OCI-LY3 (cell line): ENCODE measurements at regions not wholly inside any gene's neighbourhood (a gene's known extent, or its start where the extent isn't known, plus 50 kb on each side); places are given as distances from the start of the nearest gene placed in this dataset.

Source experiments
- EZH2phosphoT487 ChIP-seq: fragments of 200-600 bp; shearing (Covaris generic); IDR thresholded peaks from 2 replicates; pipeline ENCODE4 v1.6.1; 2018; ENCODE audit warnings: antibody characterized with exemption, mixed run types, low read depth
- TF ChIP-seq, protein P1 (sequence below): fragments of 200-600, 300-600 bp; sonication (generic); IDR thresholded peaks from 2 replicates; pipeline ENCODE4 v1.5.1; 2014; ENCODE audit warnings: antibody characterized with exemption, low read length, low read depth

DNA sequence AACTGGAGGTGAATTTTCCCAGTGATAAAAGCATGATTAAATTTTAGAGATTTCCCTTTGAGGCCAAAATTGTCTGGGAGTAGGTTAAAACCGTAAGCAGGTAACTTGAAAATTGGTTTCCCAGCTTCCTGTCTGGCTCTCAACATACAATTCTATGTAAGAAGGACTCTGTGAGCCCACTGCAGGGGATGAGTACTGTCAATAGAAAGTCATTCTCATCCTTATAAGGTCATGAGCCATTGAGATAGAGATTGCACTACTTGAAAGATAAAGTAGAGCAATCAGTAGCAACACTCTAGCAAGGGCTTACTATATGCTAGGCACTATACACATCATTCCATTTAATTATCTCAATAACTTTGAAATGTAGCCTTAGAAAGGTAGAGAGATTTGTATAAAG is 225.6 kb upstream of the HMGA2 start:
- TF ChIP-seq, protein P1, sequence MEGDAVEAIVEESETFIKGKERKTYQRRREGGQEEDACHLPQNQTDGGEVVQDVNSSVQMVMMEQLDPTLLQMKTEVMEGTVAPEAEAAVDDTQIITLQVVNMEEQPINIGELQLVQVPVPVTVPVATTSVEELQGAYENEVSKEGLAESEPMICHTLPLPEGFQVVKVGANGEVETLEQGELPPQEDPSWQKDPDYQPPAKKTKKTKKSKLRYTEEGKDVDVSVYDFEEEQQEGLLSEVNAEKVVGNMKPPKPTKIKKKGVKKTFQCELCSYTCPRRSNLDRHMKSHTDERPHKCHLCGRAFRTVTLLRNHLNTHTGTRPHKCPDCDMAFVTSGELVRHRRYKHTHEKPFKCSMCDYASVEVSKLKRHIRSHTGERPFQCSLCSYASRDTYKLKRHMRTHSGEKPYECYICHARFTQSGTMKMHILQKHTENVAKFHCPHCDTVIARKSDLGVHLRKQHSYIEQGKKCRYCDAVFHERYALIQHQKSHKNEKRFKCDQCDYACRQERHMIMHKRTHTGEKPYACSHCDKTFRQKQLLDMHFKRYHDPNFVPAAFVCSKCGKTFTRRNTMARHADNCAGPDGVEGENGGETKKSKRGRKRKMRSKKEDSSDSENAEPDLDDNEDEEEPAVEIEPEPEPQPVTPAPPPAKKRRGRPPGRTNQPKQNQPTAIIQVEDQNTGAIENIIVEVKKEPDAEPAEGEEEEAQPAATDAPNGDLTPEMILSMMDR, result no peak
- no peak for TF ChIP-seq EZH2phosphoT487
